Fibroblast of lung (primary cell): ENCODE measurements at regions not wholly inside any gene's neighbourhood (a gene's known extent, or its start where the extent isn't known, plus 50 kb on each side); places are given as distances from the start of the nearest gene placed in this dataset.

ENCODE experiments used
- DNase-seq, 2 donors: peaks; one replicate each; pipeline versions ENCODE4 v3.0.0 to v3.0.0-alpha.2; 2010; ENCODE audit warnings: low read depth in 2 of 2
- H2AFZ ChIP-seq: 2 replicates; pipeline ENCODE4 v1.5.1; 2012; ENCODE audit warnings: low read length, control low read depth, inconsistent platforms
- H3K27ac ChIP-seq: 2 replicates; pipeline ENCODE4 v1.5.1; 2011; ENCODE audit warnings: low read length, control low read depth; ENCODE audit not compliant: insufficient read depth
- H3K27me3 ChIP-seq: 2 replicates; pipeline ENCODE4 v1.5.1; 2011; ENCODE audit warnings: mild to moderate bottlenecking, low read length; ENCODE audit not compliant: control insufficient read depth, insufficient read depth
- H3K36me3 ChIP-seq: 2 replicates; pipeline ENCODE4 v1.5.1; 2011; ENCODE audit warnings: low read length; ENCODE audit not compliant: control insufficient read depth, insufficient read depth
- H3K4me1 ChIP-seq: 2 replicates; pipeline ENCODE4 v1.5.1; 2011; ENCODE audit warnings: low read length; ENCODE audit not compliant: control insufficient read depth, insufficient read depth; ENCODE audit errors: extremely low read depth
- H3K4me2 ChIP-seq: 2 replicates; pipeline ENCODE4 v1.5.1; 2011; ENCODE audit warnings: low read length, control low read depth; ENCODE audit not compliant: insufficient read depth; ENCODE audit errors: extremely low read depth
- H3K4me3 ChIP-seq, 4 experiments: fragments of 200-600 bp in 1 of 4; sonication (generic) in 1 of 4; replicated peaks in 1 of 4; 2 replicates each; pipeline ENCODE4 v1.5.1; 2011 to 2016; ENCODE audit warnings: low read length in 4 of 4, low read depth in 3 of 4, mild to moderate bottlenecking in 3 of 4, control low read depth in 2 of 4, inconsistent platforms in 1 of 4, mixed read lengths in 1 of 4; ENCODE audit not compliant: insufficient read depth in 1 of 4; ENCODE audit errors: control extremely low read depth in 1 of 4
- H3K79me2 ChIP-seq: 2 replicates; pipeline ENCODE4 v1.5.1; 2012; ENCODE audit warnings: mild to moderate bottlenecking, low read length, inconsistent platforms; ENCODE audit not compliant: control insufficient read depth, insufficient read depth
- H3K9ac ChIP-seq: 2 replicates; pipeline ENCODE4 v1.5.1; 2011; ENCODE audit warnings: mild to moderate bottlenecking, low read length, control low read depth; ENCODE audit not compliant: insufficient read depth
- H3K9me3 ChIP-seq: 2 replicates; pipeline ENCODE4 v1.5.1; 2012; ENCODE audit warnings: low read depth, low read length; ENCODE audit not compliant: control insufficient read depth, insufficient read depth
- H4K20me1 ChIP-seq: 2 replicates; pipeline ENCODE4 v1.5.1; 2011; ENCODE audit warnings: low read length; ENCODE audit not compliant: control insufficient read depth, insufficient read depth; ENCODE audit errors: extremely low read depth
- CTCF ChIP-seq, 2 donors: IDR thresholded peaks in 1 of 2; conservative IDR thresholded peaks in 1 of 2; 1 replicate in 1 of 2; 2 replicates in 1 of 2; pipeline ENCODE4 v1.5.1; 2011 to 2012; ENCODE audit warnings: low read length in 2 of 2, control low read depth in 1 of 2, inconsistent platforms in 1 of 2, low read depth in 1 of 2, mild to moderate bottlenecking in 1 of 2
- EZH2 ChIP-seq: IDR thresholded peaks from 2 replicates; pipeline ENCODE4 v1.5.1; 2012; ENCODE audit warnings: low read length, control low read depth, mild to moderate bottlenecking; ENCODE audit errors: missing control alignments

DNA sequence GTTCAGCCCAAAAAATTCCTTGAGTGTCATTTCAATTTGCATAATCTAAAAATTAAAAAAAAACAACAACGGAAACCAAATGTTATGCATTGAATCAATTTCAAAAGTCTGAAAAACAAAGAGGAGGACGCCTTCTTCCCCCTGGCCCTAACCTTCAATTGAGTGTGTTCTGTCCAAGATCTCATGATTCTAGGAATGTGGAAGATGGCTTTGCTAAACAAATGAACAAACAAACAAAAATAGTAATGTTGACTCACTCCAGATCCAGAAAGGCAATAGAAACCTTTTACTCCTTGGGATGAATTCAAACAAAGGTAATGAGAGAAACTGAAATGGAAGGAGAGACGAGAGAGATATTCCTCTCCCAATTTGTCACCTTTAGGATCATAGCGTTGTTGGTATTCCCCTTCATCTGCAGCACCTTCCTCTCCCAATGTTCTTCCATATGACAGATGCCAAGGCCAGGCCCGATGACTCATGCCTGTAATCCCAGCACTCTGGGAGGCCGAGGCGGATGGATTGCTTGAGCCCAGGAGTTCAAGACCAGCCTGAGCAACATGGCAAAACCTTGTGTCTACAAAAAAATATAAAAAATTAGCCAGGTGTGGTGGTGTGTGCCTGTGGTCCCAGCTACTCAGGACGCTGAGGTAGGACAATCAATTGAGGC lies 109.2 kb upstream of the ADGRF1 start:
- Histone ChIP-seq H3K79me2 (no peaks in the 10 kb centered on the region), H3K4me1 (no peaks in the 10 kb centered on the region), H3K4me2 (no peak overlapping the region), H3K36me3 (no peaks in the 10 kb centered on the region), H2AFZ (no peak overlapping the region), H4K20me1 (no peaks in the 10 kb centered on the region), H3K27ac (no peak overlapping the region), H3K9me3 (no peaks in the 10 kb centered on the region), H3K27me3 (no peaks in the 10 kb centered on the region), H3K4me3 (no peak overlapping the region), H3K9ac (no peak overlapping the region)
- DNase-seq = no peak
- TF ChIP-seq CTCF (conservative IDR thresholded peaks at IDR 0.05 in 1 of 2, IDR thresholded peaks at IDR 0.05 in 1 of 2; ENCODE audit: low read depth in 1 of 2, low read length in 2 of 2) = no peak
- TF ChIP-seq EZH2 = no peak

DNA sequence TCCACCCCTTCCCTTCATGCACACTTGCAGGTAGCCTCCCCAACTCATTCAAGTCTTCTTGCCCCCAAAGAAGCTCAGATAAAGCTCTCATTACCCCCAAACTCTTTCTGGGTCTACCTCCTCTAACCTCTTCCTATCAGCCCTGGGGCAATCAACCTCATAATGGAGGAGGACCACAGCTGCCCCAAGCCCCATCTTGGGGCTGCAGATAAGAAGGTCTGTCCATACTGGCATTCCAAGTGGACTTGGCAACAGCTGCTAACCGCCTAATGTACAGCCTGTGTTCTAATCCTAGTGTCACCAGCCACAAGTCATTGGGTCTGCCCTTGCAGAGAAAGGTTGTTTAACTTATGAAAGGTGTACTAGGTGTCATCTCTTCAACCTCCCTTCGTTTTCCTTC lies 107.4 kb upstream of the ADGRF1 start:
- Histone ChIP-seq H3K4me1 (no peaks in the 10 kb centered on the region), H3K9me3 (no peaks in the 10 kb centered on the region), H4K20me1 (no peaks in the 10 kb centered on the region), H3K4me2 (no peak overlapping the region), H3K36me3 (no peaks in the 10 kb centered on the region), H3K9ac (no peak overlapping the region), H3K4me3 (no peak overlapping the region), H3K27me3 (no peaks in the 10 kb centered on the region), H2AFZ (no peak overlapping the region), H3K79me2 (no peaks in the 10 kb centered on the region), H3K27ac (no peak overlapping the region)
- DNase-seq = no peak
- TF ChIP-seq EZH2 = no peak
- TF ChIP-seq CTCF (conservative IDR thresholded peaks at IDR 0.05 in 1 of 2, IDR thresholded peaks at IDR 0.05 in 1 of 2; ENCODE audit: low read depth in 1 of 2, low read length in 2 of 2) = no peak

DNA sequence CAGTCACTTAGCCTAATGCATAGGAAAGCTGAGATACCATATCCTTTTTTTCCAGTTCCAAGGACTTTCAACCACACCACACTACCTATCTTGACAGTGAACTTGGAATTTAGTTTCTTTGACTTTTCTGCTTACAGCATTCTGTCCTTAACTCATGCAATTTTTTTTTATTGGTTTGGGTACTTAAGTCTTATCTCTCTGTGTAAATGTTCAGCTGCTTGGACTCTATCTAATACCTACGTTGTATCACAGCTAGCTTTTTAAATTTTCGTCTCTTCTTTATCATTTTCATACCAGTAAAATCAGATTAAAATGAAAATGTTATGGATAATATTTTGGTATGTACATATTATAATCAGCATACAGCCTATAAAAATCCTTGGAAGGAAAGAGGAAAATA lies 106.9 kb upstream of the ADGRF1 start:
- H3K27me3 ChIP-seq = no peaks in the 10 kb centered on the region
- no peak for DNase-seq
- no peak overlapping the region for H2AFZ ChIP-seq
- H3K27ac ChIP-seq = no peak overlapping the region
- no peaks in the 10 kb centered on the region for H3K9me3 ChIP-seq
- TF ChIP-seq EZH2 (no peak), CTCF (conservative IDR thresholded peaks at IDR 0.05 in 1 of 2, IDR thresholded peaks at IDR 0.05 in 1 of 2; ENCODE audit: low read depth in 1 of 2, low read length in 2 of 2) (no peak)
- H3K4me3 ChIP-seq = no peak overlapping the region
- no peaks in the 10 kb centered on the region for H4K20me1 ChIP-seq
- H3K36me3 ChIP-seq = no peaks in the 10 kb centered on the region
- no peak overlapping the region for H3K4me2 ChIP-seq
- no peaks in the 10 kb centered on the region for H3K4me1 ChIP-seq
- no peaks in the 10 kb centered on the region for H3K79me2 ChIP-seq
- H3K9ac ChIP-seq = no peak overlapping the region
